ENCODE measurements at regions not wholly inside any gene's neighbourhood (a gene's known extent, or its start where the extent isn't known, plus 50 kb on each side); places are given as distances from the start of the nearest gene placed in this dataset.

- no peak overlapping the region for H3K27ac ChIP-seq
- TF ChIP-seq POLR2AphosphoS5 (IDR thresholded peaks at IDR 0.05) (no peak), CTCF (IDR thresholded peaks at IDR 0.05 in 8 of 11, conservative IDR thresholded peaks at IDR 0.05 in 3 of 11) (no peak), POLR2A (IDR thresholded peaks at IDR 0.05) (no peak)
- peak; percentile 42 for DNase-seq
- H3K4me3 ChIP-seq = no peak overlapping the region
- WGBS, 5 donors = 75 to 79% (median 78%) methylated on average over 16 of the region's 16 CpGs
- H3K27me3 ChIP-seq (replicated peaks in 1 of 7) = peaks cover 0 to 8% (median 0%) of the 10 kb centered on the region in 7 donors
- intact Hi-C loops (cut with DNase I; ENCODE audit: low total_unique reads) = no loop called here
- peaks cover 0 to 16% (median 10%) of the 10 kb centered on the region in 6 donors for H3K4me1 ChIP-seq
- peaks cover 0 to 4% (median 0%) of the 10 kb centered on the region in 8 donors for H3K9me3 ChIP-seq
- H3K36me3 ChIP-seq = no peaks in the 10 kb centered on the region
These were observed 72.8 kb upstream of the IQSEC1 start for GRCh38 chr3:13145826-13146642.

- H3K27ac ChIP-seq = no peak overlapping the region
- TF ChIP-seq POLR2AphosphoS5 (IDR thresholded peaks at IDR 0.05) = no peak
- no peak for TF ChIP-seq POLR2A (IDR thresholded peaks at IDR 0.05)
- TF ChIP-seq CTCF (IDR thresholded peaks at IDR 0.05 in 8 of 11, conservative IDR thresholded peaks at IDR 0.05 in 3 of 11) = no peak
- peaks cover 0 to 13% (median 10%) of the 10 kb centered on the region in 6 donors for H3K4me1 ChIP-seq
- peak; percentile 32 for DNase-seq
- H3K27me3 ChIP-seq (replicated peaks in 1 of 7) = peaks cover 0 to 8% (median 0%) of the 10 kb centered on the region in 7 donors
- no peak overlapping the region for H3K4me3 ChIP-seq
- H3K36me3 ChIP-seq = no peaks in the 10 kb centered on the region
- peaks cover 0 to 4% (median 0%) of the 10 kb centered on the region in 8 donors for H3K9me3 ChIP-seq
- 66 to 79% (median 70%) methylated on average over 14 of the region's 14 CpGs for WGBS, 5 donors
- intact Hi-C loops (cut with DNase I; ENCODE audit: low total_unique reads) = no loop called here
These were observed 72.0 kb upstream of the IQSEC1 start for GRCh38 chr3:13145131-13145825.

GRCh38 chr3:13144163-13145023 is 71.2 kb upstream of the IQSEC1 start:
- TF ChIP-seq POLR2AphosphoS5 (IDR thresholded peaks at IDR 0.05) = no peak
- TF ChIP-seq CTCF (IDR thresholded peaks at IDR 0.05 in 8 of 11, conservative IDR thresholded peaks at IDR 0.05 in 3 of 11) = no peak
- no peak for TF ChIP-seq POLR2A (IDR thresholded peaks at IDR 0.05)
- WGBS, 5 donors = 78 to 88% (median 87%) methylated on average over 25 of the region's 25 CpGs
- peak; percentile 52 for DNase-seq
- peaks cover 0 to 8% (median 0%) of the 10 kb centered on the region in 7 donors for H3K27me3 ChIP-seq (replicated peaks in 1 of 7)
- no peaks in the 10 kb centered on the region for H3K36me3 ChIP-seq
- peaks cover 0 to 4% (median 2%) of the 10 kb centered on the region in 6 donors for H3K4me1 ChIP-seq
- no peak overlapping the region for H3K27ac ChIP-seq
- intact Hi-C loops (cut with DNase I; ENCODE audit: low total_unique reads) = no loop called here
- no peak overlapping the region for H3K4me3 ChIP-seq
- peaks cover 0 to 4% (median 0%) of the 10 kb centered on the region in 8 donors for H3K9me3 ChIP-seq

All from spleen (tissue), 11 donors.